ENCODE measurements at regions not wholly inside any gene's neighbourhood (a gene's known extent, or its start where the extent isn't known, plus 50 kb on each side); places are given as distances from the start of the nearest gene placed in this dataset.

DNA sequence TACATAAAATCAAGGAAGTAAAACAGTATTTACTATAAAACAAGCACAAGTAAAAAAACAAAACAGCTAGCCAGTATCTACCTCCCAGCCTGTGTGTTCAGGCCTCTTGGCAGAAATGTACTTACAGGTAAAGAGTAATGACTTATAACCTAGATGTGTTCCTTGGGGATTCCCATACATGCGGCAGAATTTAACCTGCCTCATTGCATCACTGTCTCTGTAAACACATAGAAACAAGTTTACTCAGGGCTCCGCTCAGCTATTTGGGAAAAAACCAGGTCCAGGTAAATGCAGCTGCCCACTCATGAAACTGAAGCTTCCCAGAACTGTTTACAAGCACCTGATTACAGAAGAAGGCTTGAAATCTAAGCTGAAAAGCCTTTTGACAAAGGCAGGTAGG, 50.7 kb upstream of the SERP2 start:
- Histone ChIP-seq H3K27ac (no peak overlapping the region), H3K36me3 (no peaks in the 10 kb centered on the region)
- TF ChIP-seq, protein P1, sequence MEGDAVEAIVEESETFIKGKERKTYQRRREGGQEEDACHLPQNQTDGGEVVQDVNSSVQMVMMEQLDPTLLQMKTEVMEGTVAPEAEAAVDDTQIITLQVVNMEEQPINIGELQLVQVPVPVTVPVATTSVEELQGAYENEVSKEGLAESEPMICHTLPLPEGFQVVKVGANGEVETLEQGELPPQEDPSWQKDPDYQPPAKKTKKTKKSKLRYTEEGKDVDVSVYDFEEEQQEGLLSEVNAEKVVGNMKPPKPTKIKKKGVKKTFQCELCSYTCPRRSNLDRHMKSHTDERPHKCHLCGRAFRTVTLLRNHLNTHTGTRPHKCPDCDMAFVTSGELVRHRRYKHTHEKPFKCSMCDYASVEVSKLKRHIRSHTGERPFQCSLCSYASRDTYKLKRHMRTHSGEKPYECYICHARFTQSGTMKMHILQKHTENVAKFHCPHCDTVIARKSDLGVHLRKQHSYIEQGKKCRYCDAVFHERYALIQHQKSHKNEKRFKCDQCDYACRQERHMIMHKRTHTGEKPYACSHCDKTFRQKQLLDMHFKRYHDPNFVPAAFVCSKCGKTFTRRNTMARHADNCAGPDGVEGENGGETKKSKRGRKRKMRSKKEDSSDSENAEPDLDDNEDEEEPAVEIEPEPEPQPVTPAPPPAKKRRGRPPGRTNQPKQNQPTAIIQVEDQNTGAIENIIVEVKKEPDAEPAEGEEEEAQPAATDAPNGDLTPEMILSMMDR (IDR thresholded peaks at IDR 0.05) = no peak

DNA sequence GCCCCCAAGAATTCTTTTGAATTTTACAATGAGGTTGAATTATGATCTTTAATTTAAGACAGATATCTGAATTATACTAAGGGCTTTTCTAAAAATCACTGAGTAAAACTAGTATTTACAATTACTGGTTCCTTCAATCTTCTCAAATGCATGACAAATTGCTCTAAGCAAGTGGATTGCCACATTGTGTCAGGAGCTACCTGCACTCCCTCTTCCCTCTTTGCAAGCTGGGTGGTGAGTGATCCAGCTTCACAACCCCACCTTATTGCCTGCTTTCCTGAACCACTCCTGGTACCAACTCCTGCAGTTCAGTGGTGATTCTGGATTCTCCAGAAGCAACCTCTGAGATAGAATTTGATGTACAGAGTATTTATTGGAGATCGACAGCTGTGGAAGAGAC, 49.9 kb upstream of the SERP2 start:
- Histone ChIP-seq H3K4me3 (ENCODE audit: low read depth in 1 of 2, low read length in 1 of 2) (no peak overlapping the region), H3K4me1 (ENCODE audit: control insufficient read depth in 1 of 2, insufficient read depth in 1 of 2, low read depth in 1 of 2, low read length in 1 of 2) (no peaks in the 10 kb centered on the region), H3K27me3 (no peaks in the 10 kb centered on the region), H3K27ac (no peak overlapping the region), H3K36me3 (no peaks in the 10 kb centered on the region), H3K9me3 (no peaks in the 10 kb centered on the region)
- TF ChIP-seq, protein P1 (IDR thresholded peaks at IDR 0.05) = no peak

More for the DNA sequence above, 50.7 kb upstream of the SERP2 start:
- Histone ChIP-seq H3K4me1 (ENCODE audit: control insufficient read depth in 1 of 2, insufficient read depth in 1 of 2, low read depth in 1 of 2, low read length in 1 of 2) (no peaks in the 10 kb centered on the region), H3K27me3 (no peaks in the 10 kb centered on the region), H3K4me3 (ENCODE audit: low read depth in 1 of 2, low read length in 1 of 2) (no peak overlapping the region), H3K9me3 (no peaks in the 10 kb centered on the region)

Measured in neutrophil (primary cell).